ENCODE measurements at regions not wholly inside any gene's neighbourhood (a gene's known extent, or its start where the extent isn't known, plus 50 kb on each side); places are given as distances from the start of the nearest gene placed in this dataset.

GRCh38 chr7:24133691-24134090 lies 150.3 kb upstream of the NPY start:
- TF ChIP-seq POLR2AphosphoS5 (IDR thresholded peaks at IDR 0.05; ENCODE audit: insufficient read depth, low read depth, low read length): no peak
- TF ChIP-seq CTCF (IDR thresholded peaks at IDR 0.05; ENCODE audit: extremely low read depth in 1 of 2, insufficient read depth in 1 of 2, low read depth in 1 of 2, low read length in 2 of 2): no peak
- TF ChIP-seq POLR2A (IDR thresholded peaks at IDR 0.05; ENCODE audit: low read depth, low read length): no peak
- TF ChIP-seq EZH2 (IDR thresholded peaks at IDR 0.05; ENCODE audit: borderline replicate concordance, low read depth, low read length, severe bottlenecking): no peak

All from endothelial cell of umbilical vein (primary cell).